OCI-LY1 (cell line): ENCODE measurements at regions not wholly inside any gene's neighbourhood (a gene's known extent, or its start where the extent isn't known, plus 50 kb on each side); places are given as distances from the start of the nearest gene placed in this dataset.

Experiments used
- H2AFZ ChIP-seq: fragments of 200-600 bp; sonication (generic), shearing (Covaris generic); 2 replicates; pipeline ENCODE4 v1.6.0; 2014; ENCODE audit warnings: antibody characterized with exemption, mild to moderate bottlenecking, low read length
- H3F3A ChIP-seq: fragments of 200-600 bp; sonication (generic), shearing (Covaris generic); 2 replicates; pipeline ENCODE4 v1.6.0; 2014; ENCODE audit warnings: mild to moderate bottlenecking, antibody characterized with exemption, low read length, moderate library complexity; ENCODE audit not compliant: insufficient read depth
- H3K27ac ChIP-seq: fragments of 200-600 bp; sonication (generic); 2 replicates; pipeline ENCODE4 v1.5.1; 2014; ENCODE audit warnings: low read length, mixed run types, mild to moderate bottlenecking, low read depth; ENCODE audit not compliant: poor library complexity, severe bottlenecking
- H3K27me3 ChIP-seq: fragments of 200-600 bp; sonication (generic); 2 replicates; pipeline ENCODE4 v1.6.0; 2014; ENCODE audit warnings: antibody characterized with exemption, mild to moderate bottlenecking, low read length, moderate library complexity; ENCODE audit not compliant: insufficient read depth
- H3K36me3 ChIP-seq: fragments of 200-600 bp; sonication (generic); 2 replicates; pipeline ENCODE4 v1.6.1; 2014; ENCODE audit warnings: mild to moderate bottlenecking, antibody characterized with exemption, low read length, moderate library complexity, mixed read lengths; ENCODE audit not compliant: insufficient read depth
- H3K4me1 ChIP-seq: fragments of 200-600 bp; sonication (generic); 2 replicates; pipeline ENCODE4 v1.5.1; 2014; ENCODE audit warnings: mild to moderate bottlenecking, low read length, moderate library complexity; ENCODE audit not compliant: insufficient read depth, severe bottlenecking
- H3K4me2 ChIP-seq: fragments of 200-600 bp; sonication (generic), shearing (Covaris generic); 2 replicates; pipeline ENCODE4 v1.6.1; 2014; ENCODE audit warnings: low read length
- H3K4me3 ChIP-seq: fragments of 200-600 bp; sonication (generic); 2 replicates; pipeline ENCODE4 v1.5.1; 2014; ENCODE audit warnings: low read length, low read depth, mild to moderate bottlenecking, mixed read lengths; ENCODE audit not compliant: poor library complexity, severe bottlenecking
- H3K79me2 ChIP-seq: fragments of 200-600 bp; shearing (Covaris generic); 2 replicates; pipeline ENCODE4 v1.6.1; 2016; ENCODE audit warnings: mixed run types, low read length, mixed read lengths; ENCODE audit not compliant: insufficient read depth
- H3K9ac ChIP-seq: fragments of 200-600 bp; sonication (generic), shearing (Covaris generic); 2 replicates; pipeline ENCODE4 v1.6.1; 2014; ENCODE audit warnings: mild to moderate bottlenecking, low read length, mixed read lengths
- H3K9me2 ChIP-seq: fragments of 200-600 bp; sonication (generic), shearing (Covaris generic); 2 replicates; pipeline ENCODE4 v1.6.1; 2014; ENCODE audit warnings: low read depth, mild to moderate bottlenecking, low read length, mixed read lengths
- H3K9me3 ChIP-seq: fragments of 200-600 bp; shearing (Covaris generic); 2 replicates; pipeline ENCODE4 v1.6.1; 2014; ENCODE audit warnings: low read length, mixed read lengths
- H4K20me1 ChIP-seq: fragments of 200-600 bp; sonication (generic), shearing (Covaris generic); 2 replicates; pipeline ENCODE4 v1.6.0; 2016; ENCODE audit warnings: mild to moderate bottlenecking, low read length; ENCODE audit not compliant: insufficient read depth
- EZH2 ChIP-seq: fragments of 200-600 bp; sonication (generic), shearing (Covaris generic); IDR thresholded peaks from 2 replicates; pipeline ENCODE4 v1.8.0; 2017; ENCODE audit warnings: borderline replicate concordance, mixed run types, mild to moderate bottlenecking, antibody characterized with exemption, low read length, moderate library complexity, mixed read lengths
- TF ChIP-seq, protein P1 (sequence below): fragments of 200-600 bp; sonication (generic), shearing (Covaris generic); IDR thresholded peaks from 2 replicates; pipeline ENCODE4 v1.5.1; 2017; ENCODE audit warnings: mild to moderate bottlenecking, antibody characterized with exemption, low read length, moderate library complexity, mixed read lengths

DNA sequence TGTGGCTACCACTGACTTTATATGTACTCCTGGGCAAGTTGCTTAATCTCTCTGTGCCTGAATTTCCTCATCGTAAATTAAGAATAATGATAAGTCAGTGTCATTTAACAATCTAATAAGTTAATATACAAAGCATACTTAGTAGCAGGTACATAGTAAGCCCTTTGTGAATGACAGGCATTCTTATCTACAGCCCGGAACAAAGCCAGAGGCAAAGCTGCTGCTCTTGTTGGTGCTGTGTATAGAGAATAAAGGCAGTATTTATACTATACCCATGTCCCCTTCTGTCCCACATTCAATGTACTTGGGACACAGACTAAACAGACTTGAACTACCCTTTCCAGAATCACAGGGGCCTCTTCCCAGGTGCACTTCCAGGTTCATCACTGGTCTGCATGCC lies 229.7 kb upstream of the NCAM1 start:
- Histone ChIP-seq H3K9me2 (no peaks in the 10 kb centered on the region), H3K9ac (no peak overlapping the region), H3K27me3 (no peaks in the 10 kb centered on the region; the same call in 1 of the 2 replicates), H3K9me3 (no peaks in the 10 kb centered on the region), H2AFZ (no peak overlapping the region), H3K79me2 (no peaks in the 10 kb centered on the region), H3K27ac (no peak overlapping the region), H3K4me1 (no peaks in the 10 kb centered on the region), H3K4me3 (no peak overlapping the region), H3K36me3 (no peaks in the 10 kb centered on the region), H4K20me1 (no peaks in the 10 kb centered on the region), H3F3A (no peaks in the 10 kb centered on the region), H3K4me2 (no peak overlapping the region)
- no peak for TF ChIP-seq EZH2
- TF ChIP-seq, protein P1, sequence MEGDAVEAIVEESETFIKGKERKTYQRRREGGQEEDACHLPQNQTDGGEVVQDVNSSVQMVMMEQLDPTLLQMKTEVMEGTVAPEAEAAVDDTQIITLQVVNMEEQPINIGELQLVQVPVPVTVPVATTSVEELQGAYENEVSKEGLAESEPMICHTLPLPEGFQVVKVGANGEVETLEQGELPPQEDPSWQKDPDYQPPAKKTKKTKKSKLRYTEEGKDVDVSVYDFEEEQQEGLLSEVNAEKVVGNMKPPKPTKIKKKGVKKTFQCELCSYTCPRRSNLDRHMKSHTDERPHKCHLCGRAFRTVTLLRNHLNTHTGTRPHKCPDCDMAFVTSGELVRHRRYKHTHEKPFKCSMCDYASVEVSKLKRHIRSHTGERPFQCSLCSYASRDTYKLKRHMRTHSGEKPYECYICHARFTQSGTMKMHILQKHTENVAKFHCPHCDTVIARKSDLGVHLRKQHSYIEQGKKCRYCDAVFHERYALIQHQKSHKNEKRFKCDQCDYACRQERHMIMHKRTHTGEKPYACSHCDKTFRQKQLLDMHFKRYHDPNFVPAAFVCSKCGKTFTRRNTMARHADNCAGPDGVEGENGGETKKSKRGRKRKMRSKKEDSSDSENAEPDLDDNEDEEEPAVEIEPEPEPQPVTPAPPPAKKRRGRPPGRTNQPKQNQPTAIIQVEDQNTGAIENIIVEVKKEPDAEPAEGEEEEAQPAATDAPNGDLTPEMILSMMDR: no peak

DNA sequence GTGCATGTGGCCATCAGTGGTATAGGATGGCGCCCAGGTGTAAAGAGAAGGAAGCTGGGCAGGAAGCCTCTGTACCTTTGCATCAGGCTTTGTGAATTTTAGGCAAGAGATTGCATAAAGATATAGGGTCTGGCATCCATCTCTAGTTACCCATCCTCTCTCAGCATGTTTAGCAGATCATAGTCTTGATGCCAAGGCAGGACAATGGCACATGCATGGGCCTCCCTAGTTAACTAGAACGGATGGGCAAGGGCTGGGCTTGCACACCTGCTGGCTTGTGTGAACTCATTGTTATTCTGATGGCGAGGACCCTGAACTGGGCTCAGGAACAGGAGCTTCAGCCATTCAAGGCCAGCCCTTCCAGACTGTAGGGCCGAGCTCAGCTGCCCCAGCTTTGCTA lies 229.2 kb upstream of the NCAM1 start:
- Histone ChIP-seq H3K4me3 (no peak overlapping the region), H3K9me2 (no peaks in the 10 kb centered on the region), H3K4me2 (no peak overlapping the region), H2AFZ (no peak overlapping the region), H3F3A (no peaks in the 10 kb centered on the region), H3K27ac (no peak overlapping the region), H3K27me3 (no peaks in the 10 kb centered on the region; the same call in 1 of the 2 replicates), H3K9ac (no peak overlapping the region), H3K4me1 (no peaks in the 10 kb centered on the region), H3K36me3 (no peaks in the 10 kb centered on the region), H4K20me1 (no peaks in the 10 kb centered on the region), H3K9me3 (no peaks in the 10 kb centered on the region), H3K79me2 (no peaks in the 10 kb centered on the region)
- TF ChIP-seq, protein P1: no peak
- TF ChIP-seq EZH2: no peak

DNA sequence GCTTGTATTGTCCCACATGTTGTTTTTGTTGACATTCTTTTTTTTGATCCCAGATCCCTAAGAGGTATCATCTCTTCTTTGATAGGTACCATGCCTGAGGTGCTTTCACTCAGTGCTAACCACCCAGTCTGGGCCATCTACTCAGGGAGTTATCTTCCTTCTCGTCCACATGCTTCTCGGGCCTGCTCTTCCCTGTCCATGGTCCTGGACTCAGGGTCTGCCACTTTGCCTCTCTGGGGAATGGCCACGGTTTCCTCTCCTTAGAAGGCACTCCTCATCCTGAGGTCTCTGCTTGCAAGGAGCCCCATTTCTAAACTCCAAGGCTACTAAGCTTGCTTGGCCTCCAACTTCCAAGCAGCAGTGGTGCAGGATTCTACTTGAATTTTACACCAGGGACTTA lies 227.0 kb upstream of the NCAM1 start:
- no peaks in the 10 kb centered on the region for H3K9me3 ChIP-seq
- no peaks in the 10 kb centered on the region for H3K79me2 ChIP-seq
- no peaks in the 10 kb centered on the region for H3K9me2 ChIP-seq
- H3F3A ChIP-seq: no peaks in the 10 kb centered on the region
- H4K20me1 ChIP-seq: no peaks in the 10 kb centered on the region
- no peak overlapping the region for H2AFZ ChIP-seq
- H3K9ac ChIP-seq: no peak overlapping the region
- H3K4me3 ChIP-seq: no peak overlapping the region
- H3K4me2 ChIP-seq: no peak overlapping the region
- no peak overlapping the region for H3K27ac ChIP-seq
- 0 out of 2 replicates have a peak, but pooled peaks cover 5% of the 10 kb centered on the region for H3K27me3 ChIP-seq
- H3K4me1 ChIP-seq: no peaks in the 10 kb centered on the region
- TF ChIP-seq, protein P1: no peak
- TF ChIP-seq EZH2: no peak
- no peaks in the 10 kb centered on the region for H3K36me3 ChIP-seq
